ENCODE measurements at regions not wholly inside any gene's neighbourhood (a gene's known extent, or its start where the extent isn't known, plus 50 kb on each side); places are given as distances from the start of the nearest gene placed in this dataset.

GRCh38 chr12:92650228-92650822 is 52.5 kb upstream of the PLEKHG7 start:
- DNase-seq (ENCODE audit: low spot score): no peak

- no peak for DNase-seq (ENCODE audit: low spot score)
Observed at GRCh38 chr12:92649511-92650227, 53.1 kb upstream of the PLEKHG7 start.

- DNase-seq (ENCODE audit: low spot score): no peak
Observed at GRCh38 chr12:92648242-92649031, 54.4 kb upstream of the PLEKHG7 start.

GRCh38 chr12:92641291-92641690 is 61.5 kb upstream of the PLEKHG7 start:
- no peak for DNase-seq (ENCODE audit: low spot score)

GRCh38 chr12:92640691-92641090 is 62.1 kb upstream of the PLEKHG7 start:
- DNase-seq (ENCODE audit: low spot score): no peak

- DNase-seq (ENCODE audit: low spot score): no peak
Observed at GRCh38 chr12:92639017-92639416, 63.8 kb upstream of the PLEKHG7 start.

GRCh38 chr12:92634730-92635129 is 68.1 kb upstream of the PLEKHG7 start:
- DNase-seq (ENCODE audit: low spot score): no peak

- DNase-seq (ENCODE audit: low spot score): no peak
Observed at GRCh38 chr12:92634202-92634601, 68.6 kb upstream of the PLEKHG7 start.

GRCh38 chr12:92630968-92631367 is 71.8 kb upstream of the PLEKHG7 start:
- no peak for DNase-seq (ENCODE audit: low spot score)

GRCh38 chr12:92629349-92630065 is 73.3 kb upstream of the PLEKHG7 start:
- no peak for DNase-seq (ENCODE audit: low spot score)

GRCh38 chr12:92628476-92628875 is 74.3 kb upstream of the PLEKHG7 start:
- no peak for DNase-seq (ENCODE audit: low spot score)

GRCh38 chr12:92627511-92627910 is 75.3 kb upstream of the PLEKHG7 start:
- DNase-seq (ENCODE audit: low spot score): no peak

- no peak for DNase-seq (ENCODE audit: low spot score)
Observed at GRCh38 chr12:92625639-92626310, 77.0 kb upstream of the PLEKHG7 start.

- no peak for DNase-seq (ENCODE audit: low spot score)
Observed at GRCh38 chr12:92624236-92624635, 78.6 kb upstream of the PLEKHG7 start.

- DNase-seq (ENCODE audit: low spot score): no peak
Observed at GRCh38 chr12:92623386-92623785, 79.4 kb upstream of the PLEKHG7 start.

- DNase-seq (ENCODE audit: low spot score): no peak
Observed at GRCh38 chr12:92621833-92622232, 81.0 kb upstream of the PLEKHG7 start.

- DNase-seq (ENCODE audit: low spot score): no peak
Observed at GRCh38 chr12:92621312-92621711, 81.5 kb upstream of the PLEKHG7 start.

GRCh38 chr12:92619730-92620684 is 82.8 kb upstream of the PLEKHG7 start:
- DNase-seq (ENCODE audit: low spot score): no peak

GRCh38 chr12:92619026-92619425 is 83.8 kb upstream of the PLEKHG7 start:
- DNase-seq (ENCODE audit: low spot score): no peak

GRCh38 chr12:92615703-92616102 is 87.1 kb upstream of the PLEKHG7 start:
- DNase-seq (ENCODE audit: low spot score): no peak

All from mesenteric fat pad (tissue), 1 donor.